Liver (tissue), 8 donors: ENCODE measurements at regions not wholly inside any gene's neighbourhood (a gene's known extent, or its start where the extent isn't known, plus 50 kb on each side); places are given as distances from the start of the nearest gene placed in this dataset.

Source experiments
- DNase-seq: peaks from one replicate; pipeline ENCODE4 v3.0.0-alpha.2; 2017; ENCODE audit warnings: low spot score
- H3K27ac ChIP-seq, 2 donors: one replicate each; pipeline ENCODE4 v1.7.0; 2013; ENCODE audit warnings: inconsistent platforms in 2 of 2, low read length in 2 of 2, control low read depth in 1 of 2, low read depth in 1 of 2, mild to moderate bottlenecking in 1 of 2
- H3K27me3 ChIP-seq, 4 donors: one replicate each; pipeline versions ENCODE4 v1.6.1 to v1.7.0; 2013; ENCODE audit warnings: low read length in 3 of 4, inconsistent platforms in 1 of 4, mild to moderate bottlenecking in 1 of 4, moderate library complexity in 1 of 4; ENCODE audit not compliant: control insufficient read depth in 4 of 4, insufficient read depth in 4 of 4
- H3K36me3 ChIP-seq, 4 donors: one replicate each; pipeline versions ENCODE4 v1.6.1 to v1.7.0; 2013; ENCODE audit warnings: low read length in 3 of 4, mild to moderate bottlenecking in 3 of 4, low read depth in 1 of 4, moderate library complexity in 1 of 4; ENCODE audit not compliant: control insufficient read depth in 4 of 4, insufficient read depth in 3 of 4
- H3K4me1 ChIP-seq, 4 donors: one replicate each; pipeline versions ENCODE4 v1.6.1 to v1.7.0; 2013; ENCODE audit warnings: low read length in 3 of 4, mild to moderate bottlenecking in 3 of 4, moderate library complexity in 1 of 4; ENCODE audit not compliant: control insufficient read depth in 4 of 4, insufficient read depth in 4 of 4
- H3K4me3 ChIP-seq, 3 donors: one replicate each; pipeline versions ENCODE4 v1.6.1 to v1.7.0; 2013; ENCODE audit warnings: low read length in 3 of 3, control low read depth in 1 of 3, low read depth in 1 of 3, mild to moderate bottlenecking in 1 of 3
- H3K9ac ChIP-seq, 2 donors: one replicate each; pipeline ENCODE4 v1.7.0; 2013; ENCODE audit warnings: low read length in 2 of 2, mild to moderate bottlenecking in 2 of 2, moderate library complexity in 2 of 2, control low read depth in 1 of 2, low read depth in 1 of 2
- H3K9me3 ChIP-seq, 4 donors: one replicate each; pipeline versions ENCODE4 v1.6.1 to v1.7.0; 2013; ENCODE audit warnings: low read length in 3 of 4; ENCODE audit not compliant: control insufficient read depth in 4 of 4
- ATF3 ChIP-seq: IDR thresholded peaks from 2 replicates; pipeline ENCODE4 v1.6.1; 2016; ENCODE audit warnings: antibody characterized with exemption
- EGR1 ChIP-seq, 2 donors: IDR thresholded peaks; 2 replicates each; pipeline ENCODE4 v1.6.1; 2016 to 2018; ENCODE audit warnings: antibody characterized with exemption in 2 of 2, low read depth in 2 of 2
- FOXA1 ChIP-seq: IDR thresholded peaks from 2 replicates; pipeline ENCODE4 v1.6.1; 2016; ENCODE audit warnings: antibody characterized with exemption
- FOXA2 ChIP-seq: IDR thresholded peaks from 2 replicates; pipeline ENCODE4 v1.6.1; 2016; ENCODE audit warnings: antibody characterized with exemption
- GABPA ChIP-seq, 2 donors: IDR thresholded peaks in 1 of 2; conservative IDR thresholded peaks in 1 of 2; 2 replicates each; pipeline ENCODE4 v1.6.1; 2016; ENCODE audit warnings: antibody characterized with exemption in 2 of 2, mild to moderate bottlenecking in 1 of 2, moderate library complexity in 1 of 2
- HNF4A ChIP-seq, 2 donors: conservative IDR thresholded peaks; 2 replicates each; pipeline ENCODE4 v1.6.1; 2016; ENCODE audit warnings: antibody characterized with exemption in 2 of 2, mild to moderate bottlenecking in 2 of 2
- HNF4G ChIP-seq: IDR thresholded peaks from 2 replicates; pipeline ENCODE4 v1.6.1; 2016; ENCODE audit warnings: antibody characterized with exemption
- JUND ChIP-seq, 2 donors: IDR thresholded peaks; 2 replicates each; pipeline ENCODE4 v1.6.1; 2016; ENCODE audit warnings: antibody characterized with exemption in 2 of 2
- MAX ChIP-seq: IDR thresholded peaks from 2 replicates; pipeline ENCODE4 v1.6.1; 2016; ENCODE audit warnings: antibody characterized with exemption
- NR2F2 ChIP-seq: IDR thresholded peaks from 2 replicates; pipeline ENCODE4 v1.6.1; 2016; ENCODE audit warnings: antibody characterized with exemption
- RAD21 ChIP-seq, 2 donors: IDR thresholded peaks; 2 replicates each; pipeline ENCODE4 v1.6.1; 2016; ENCODE audit warnings: antibody characterized with exemption in 2 of 2, mild to moderate bottlenecking in 2 of 2
- REST ChIP-seq: IDR thresholded peaks from 2 replicates; pipeline ENCODE4 v1.6.1; 2016; ENCODE audit warnings: antibody characterized with exemption, mild to moderate bottlenecking
- RXRA ChIP-seq, 2 donors: IDR thresholded peaks; 2 replicates each; pipeline ENCODE4 v1.6.1; 2017 to 2018; ENCODE audit warnings: antibody characterized with exemption in 2 of 2, mild to moderate bottlenecking in 1 of 2
- SP1 ChIP-seq: IDR thresholded peaks from 2 replicates; pipeline ENCODE4 v1.6.1; 2018; ENCODE audit warnings: antibody characterized with exemption, mild to moderate bottlenecking
- TAF1 ChIP-seq: conservative IDR thresholded peaks from 2 replicates; pipeline ENCODE4 v1.6.1; 2016; ENCODE audit warnings: antibody characterized with exemption, mild to moderate bottlenecking
- YY1 ChIP-seq: IDR thresholded peaks from 2 replicates; pipeline ENCODE4 v1.6.1; 2016; ENCODE audit warnings: antibody characterized with exemption, mild to moderate bottlenecking
- WGBS: extraction: QIAGEN DNeasy Blood & Tissue Kit; methylation state at CpG from one replicate; pipeline ENCODE4 v1.1.7; 2013; 5-methylcytosine and 5-hydroxymethylcytosine counted together
- TF ChIP-seq, protein P1 (sequence below): fragments of 150-350 bp; IDR thresholded peaks from 2 replicates; pipeline ENCODE4 v1.5.1; 2017; ENCODE audit warnings: improper control_type of control experiment, low read depth, low read length; ENCODE audit not compliant: missing input control
- TF ChIP-seq, protein P2 (sequence below): IDR thresholded peaks from 2 replicates; pipeline ENCODE4 v1.6.1; 2016; ENCODE audit warnings: antibody characterized with exemption
- donor health status: healthy.
- donor health status: healthy.
- donor health status: healthy.
- donor health status: healthy.
- donor health status: healthy.

DNA sequence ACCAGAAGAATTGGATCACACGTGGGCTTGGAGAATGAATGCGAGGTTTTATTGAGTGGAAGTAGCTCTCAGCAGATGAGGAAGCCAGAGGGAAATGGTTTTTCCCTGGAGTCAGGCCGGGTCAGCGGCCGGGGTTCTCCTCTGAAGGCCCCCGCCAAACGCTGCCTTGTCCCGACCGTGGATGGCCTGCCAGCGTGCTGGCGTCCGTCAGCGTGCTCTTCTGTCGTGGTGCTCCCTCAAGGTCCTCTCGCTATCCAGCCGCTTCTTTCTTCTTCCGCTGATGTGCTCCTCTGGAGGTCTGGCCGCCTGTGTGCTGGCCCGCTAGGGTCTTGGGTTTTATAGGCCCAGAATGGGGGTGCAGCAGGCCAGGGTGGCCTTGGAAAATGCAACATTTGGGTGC is 632.2 kb downstream of the TRAM1L1 start:
- Histone ChIP-seq H3K4me3 (no peak overlapping the region), H3K36me3 (no peaks in the 10 kb centered on the region), H3K9me3 (no peaks in the 10 kb centered on the region), H3K9ac (no peak overlapping the region), H3K4me1 (no peaks in the 10 kb centered on the region), H3K27me3 (no peaks in the 10 kb centered on the region), H3K27ac (no peak overlapping the region)
- TF ChIP-seq RXRA (IDR thresholded peaks at IDR 0.05) (no peak), GABPA (IDR thresholded peaks at IDR 0.05 in 1 of 2, conservative IDR thresholded peaks at IDR 0.05 in 1 of 2) (no peak), REST (no peak), HNF4G (no peak), FOXA2 (no peak), HNF4A (conservative IDR thresholded peaks at IDR 0.05) (no peak), TAF1 (no peak), YY1 (no peak), MAX (no peak), ATF3 (no peak), JUND (IDR thresholded peaks at IDR 0.05) (no peak), RAD21 (IDR thresholded peaks at IDR 0.05) (no peak), FOXA1 (no peak), EGR1 (IDR thresholded peaks at IDR 0.05; ENCODE audit: low read depth in 2 of 2) (no peak), NR2F2 (no peak), SP1 (no peak)
- TF ChIP-seq, protein P1, sequence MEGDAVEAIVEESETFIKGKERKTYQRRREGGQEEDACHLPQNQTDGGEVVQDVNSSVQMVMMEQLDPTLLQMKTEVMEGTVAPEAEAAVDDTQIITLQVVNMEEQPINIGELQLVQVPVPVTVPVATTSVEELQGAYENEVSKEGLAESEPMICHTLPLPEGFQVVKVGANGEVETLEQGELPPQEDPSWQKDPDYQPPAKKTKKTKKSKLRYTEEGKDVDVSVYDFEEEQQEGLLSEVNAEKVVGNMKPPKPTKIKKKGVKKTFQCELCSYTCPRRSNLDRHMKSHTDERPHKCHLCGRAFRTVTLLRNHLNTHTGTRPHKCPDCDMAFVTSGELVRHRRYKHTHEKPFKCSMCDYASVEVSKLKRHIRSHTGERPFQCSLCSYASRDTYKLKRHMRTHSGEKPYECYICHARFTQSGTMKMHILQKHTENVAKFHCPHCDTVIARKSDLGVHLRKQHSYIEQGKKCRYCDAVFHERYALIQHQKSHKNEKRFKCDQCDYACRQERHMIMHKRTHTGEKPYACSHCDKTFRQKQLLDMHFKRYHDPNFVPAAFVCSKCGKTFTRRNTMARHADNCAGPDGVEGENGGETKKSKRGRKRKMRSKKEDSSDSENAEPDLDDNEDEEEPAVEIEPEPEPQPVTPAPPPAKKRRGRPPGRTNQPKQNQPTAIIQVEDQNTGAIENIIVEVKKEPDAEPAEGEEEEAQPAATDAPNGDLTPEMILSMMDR: no peak
- TF ChIP-seq, protein P2, sequence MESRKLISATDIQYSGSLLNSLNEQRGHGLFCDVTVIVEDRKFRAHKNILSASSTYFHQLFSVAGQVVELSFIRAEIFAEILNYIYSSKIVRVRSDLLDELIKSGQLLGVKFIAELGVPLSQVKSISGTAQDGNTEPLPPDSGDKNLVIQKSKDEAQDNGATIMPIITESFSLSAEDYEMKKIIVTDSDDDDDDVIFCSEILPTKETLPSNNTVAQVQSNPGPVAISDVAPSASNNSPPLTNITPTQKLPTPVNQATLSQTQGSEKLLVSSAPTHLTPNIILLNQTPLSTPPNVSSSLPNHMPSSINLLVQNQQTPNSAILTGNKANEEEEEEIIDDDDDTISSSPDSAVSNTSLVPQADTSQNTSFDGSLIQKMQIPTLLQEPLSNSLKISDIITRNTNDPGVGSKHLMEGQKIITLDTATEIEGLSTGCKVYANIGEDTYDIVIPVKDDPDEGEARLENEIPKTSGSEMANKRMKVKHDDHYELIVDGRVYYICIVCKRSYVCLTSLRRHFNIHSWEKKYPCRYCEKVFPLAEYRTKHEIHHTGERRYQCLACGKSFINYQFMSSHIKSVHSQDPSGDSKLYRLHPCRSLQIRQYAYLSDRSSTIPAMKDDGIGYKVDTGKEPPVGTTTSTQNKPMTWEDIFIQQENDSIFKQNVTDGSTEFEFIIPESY: no peak
- 92% methylated on average over 19 of the region's 19 CpGs for WGBS
- no peak for DNase-seq
